IMR-90 (cell line): ENCODE measurements at regions not wholly inside any gene's neighbourhood (a gene's known extent, or its start where the extent isn't known, plus 50 kb on each side); places are given as distances from the start of the nearest gene placed in this dataset.

ENCODE experiments used
- BHLHE40 ChIP-seq: fragments of 150-350 bp; IDR thresholded peaks from 2 replicates; pipeline ENCODE4 v1.6.1; 2016; ENCODE audit warnings: mild to moderate bottlenecking, low read depth, low read length
- CEBPB ChIP-seq: IDR thresholded peaks from 2 replicates; pipeline ENCODE4 v1.6.1; 2012; ENCODE audit warnings: low read depth, low read length, improper control_type of control experiment
- CHD1 ChIP-seq: IDR thresholded peaks from 2 replicates; pipeline ENCODE4 v1.6.1; 2012; ENCODE audit warnings: low read depth, low read length, improper control_type of control experiment
- CTCF ChIP-seq: conservative IDR thresholded peaks from 2 replicates; pipeline ENCODE4 v1.5.1; 2012; ENCODE audit warnings: mild to moderate bottlenecking, low read depth, low read length, improper control_type of control experiment
- MAFK ChIP-seq: IDR thresholded peaks from 2 replicates; pipeline ENCODE4 v1.6.1; 2012; ENCODE audit warnings: low read depth, low read length, improper control_type of control experiment
- MAZ ChIP-seq: IDR thresholded peaks from 2 replicates; pipeline ENCODE4 v1.6.1; 2012; ENCODE audit warnings: low read depth, mild to moderate bottlenecking, low read length, improper control_type of control experiment, moderate library complexity, borderline replicate concordance
- POLR2A ChIP-seq: IDR thresholded peaks from 2 replicates; pipeline ENCODE4 v1.6.1; 2012; ENCODE audit warnings: mild to moderate bottlenecking, low read depth, low read length
- RCOR1 ChIP-seq: IDR thresholded peaks from 2 replicates; pipeline ENCODE4 v1.6.1; 2012; ENCODE audit warnings: mild to moderate bottlenecking, low read length, improper control_type of control experiment; ENCODE audit not compliant: insufficient replicate concordance
- RFX5 ChIP-seq: IDR thresholded peaks from 2 replicates; pipeline ENCODE4 v1.8.0; 2012; ENCODE audit warnings: low read depth, mild to moderate bottlenecking, low read length, moderate library complexity
- SMC3 ChIP-seq: fragments of 150-350 bp; IDR thresholded peaks from 2 replicates; pipeline ENCODE4 v1.6.1; 2016; ENCODE audit warnings: low read depth, mild to moderate bottlenecking, antibody characterized with exemption, low read length, moderate library complexity

- TF ChIP-seq BHLHE40 (no peak), CTCF (no peak), POLR2A (no peak), MAZ (no peak), CEBPB (no peak), RFX5 (no peak), RCOR1 (no peak), CHD1 (no peak), SMC3 (no peak), MAFK (no peak)
Observed at GRCh38 chr14:48568252-48568651, 892.8 kb upstream of the MDGA2 start.
